GM18517 (cell line): ENCODE measurements at regions not wholly inside any gene's neighbourhood (a gene's known extent, or its start where the extent isn't known, plus 50 kb on each side); places are given as distances from the start of the nearest gene placed in this dataset.

Source experiments
- ATAC-seq: cut with Tn5 transposase; IDR thresholded peaks from one replicate; pipeline ENCODE4 v1.9.1; 2021; ENCODE audit warnings: mild to moderate bottlenecking, moderate library complexity; ENCODE audit not compliant: unreplicated experiment

- ATAC-seq: no peak
Measured at GRCh38 chr9:115250621-115251032, 132.7 kb upstream of the TNC start.

- no peak for ATAC-seq
Measured at GRCh38 chr9:115254287-115255180, 136.6 kb upstream of the TNC start.

GRCh38 chr9:115261656-115262081 lies 143.7 kb upstream of the TNC start:
- no peak for ATAC-seq

GRCh38 chr9:115262477-115262876 lies 144.5 kb upstream of the TNC start:
- ATAC-seq: no peak

GRCh38 chr9:115262952-115263351 lies 145.0 kb upstream of the TNC start:
- ATAC-seq: no peak

GRCh38 chr9:115263371-115264075 lies 145.6 kb upstream of the TNC start:
- no peak for ATAC-seq

GRCh38 chr9:115264313-115264712 lies 146.4 kb upstream of the TNC start:
- no peak for ATAC-seq

GRCh38 chr9:115267790-115268189 lies 149.8 kb upstream of the TNC start:
- ATAC-seq: no peak

- no peak for ATAC-seq
Measured at GRCh38 chr9:115275753-115276152, 157.8 kb upstream of the TNC start.

GRCh38 chr9:115276621-115277020 lies 158.7 kb upstream of the TNC start:
- ATAC-seq: no peak

- no peak for ATAC-seq
Measured at GRCh38 chr9:115277301-115277700, 159.3 kb upstream of the TNC start.

GRCh38 chr9:115278326-115279035 lies 160.5 kb upstream of the TNC start:
- no peak for ATAC-seq

- ATAC-seq: no peak
Measured at GRCh38 chr9:115283395-115283794, 165.4 kb upstream of the TNC start.

GRCh38 chr9:115285836-115286235 lies 167.9 kb upstream of the TNC start:
- ATAC-seq: no peak

GRCh38 chr9:115286411-115286810 lies 168.5 kb upstream of the TNC start:
- ATAC-seq: no peak

GRCh38 chr9:115289757-115290208 lies 171.8 kb upstream of the TNC start:
- no peak for ATAC-seq

- no peak for ATAC-seq
Measured at GRCh38 chr9:115291841-115292240, 173.9 kb upstream of the TNC start.

GRCh38 chr9:115292584-115293279 lies 174.8 kb upstream of the TNC start:
- ATAC-seq: no peak

GRCh38 chr9:115295734-115296133 lies 177.8 kb upstream of the TNC start:
- ATAC-seq: no peak

GRCh38 chr9:115296831-115297565 lies 179.0 kb upstream of the TNC start:
- ATAC-seq: no peak
